Stimulated activated CD8-positive, alpha-beta memory T cell treated with anti-CD3 and anti-CD28 coated beads, Interleukin-4, amount 100 ng/mL, for 48 hours (primary cell): ENCODE measurements at regions not wholly inside any gene's neighbourhood (a gene's known extent, or its start where the extent isn't known, plus 50 kb on each side); places are given as distances from the start of the nearest gene placed in this dataset.
"Not testable (repeated sequence)": the region's sequence is repeated elsewhere in the genome, so short reads cannot be mapped to it uniquely, and the experiment has no call there.

Experiments
- DNase-seq: peaks from one replicate; pipeline ENCODE4 v3.0.0-alpha.2; 2020

- DNase-seq = no peak
These were observed 434.0 kb upstream of the RUNX1 start for GRCh38 chr21:35482933-35483662.

DNA sequence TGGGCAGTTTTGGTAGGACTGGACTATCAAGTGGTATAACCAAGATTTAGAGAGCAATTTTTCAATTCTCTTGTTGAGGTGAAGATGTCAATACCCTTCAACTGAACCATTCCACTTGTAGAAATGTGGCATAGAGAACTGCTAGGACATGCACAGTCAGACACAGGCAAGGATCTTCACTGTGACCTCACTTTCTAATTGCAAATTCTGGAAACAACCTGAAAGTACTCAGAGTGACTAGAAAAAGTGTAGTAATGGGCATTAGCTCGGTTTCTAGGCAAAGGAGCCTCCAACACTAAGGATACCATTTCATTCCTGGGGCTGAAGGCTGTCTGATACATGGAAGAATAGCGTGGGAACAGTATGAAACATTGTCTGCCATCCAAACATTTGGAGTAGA, 433.0 kb upstream of the RUNX1 start:
- no peak for DNase-seq

GRCh38 chr21:35481005-35481404, 431.9 kb upstream of the RUNX1 start:
- no peak for DNase-seq

GRCh38 chr21:35479529-35479928, 430.4 kb upstream of the RUNX1 start:
- DNase-seq = no peak

DNA sequence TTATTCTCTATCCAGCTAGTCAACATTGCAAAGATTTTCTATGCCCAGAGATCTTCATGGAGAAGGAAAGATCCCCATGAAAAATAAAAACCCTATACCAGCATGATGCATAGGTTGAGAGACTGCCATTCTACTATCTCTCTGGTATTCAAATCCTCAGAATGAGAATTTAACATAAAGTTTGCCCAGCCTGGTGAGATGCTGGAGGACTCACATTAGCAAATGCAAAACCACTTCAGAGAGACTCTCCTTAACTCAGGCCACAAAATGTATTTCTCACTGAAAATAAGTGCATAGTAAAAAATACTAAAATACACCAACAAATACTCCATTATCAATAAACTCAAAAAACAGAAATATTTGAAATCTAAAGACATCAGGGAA, 430.0 kb upstream of the RUNX1 start:
- no peak for DNase-seq

- no peak for DNase-seq
These were observed 429.3 kb upstream of the RUNX1 start for GRCh38 chr21:35478161-35479064.

- no peak for DNase-seq
These were observed 428.5 kb upstream of the RUNX1 start for GRCh38 chr21:35477622-35478021.

DNA sequence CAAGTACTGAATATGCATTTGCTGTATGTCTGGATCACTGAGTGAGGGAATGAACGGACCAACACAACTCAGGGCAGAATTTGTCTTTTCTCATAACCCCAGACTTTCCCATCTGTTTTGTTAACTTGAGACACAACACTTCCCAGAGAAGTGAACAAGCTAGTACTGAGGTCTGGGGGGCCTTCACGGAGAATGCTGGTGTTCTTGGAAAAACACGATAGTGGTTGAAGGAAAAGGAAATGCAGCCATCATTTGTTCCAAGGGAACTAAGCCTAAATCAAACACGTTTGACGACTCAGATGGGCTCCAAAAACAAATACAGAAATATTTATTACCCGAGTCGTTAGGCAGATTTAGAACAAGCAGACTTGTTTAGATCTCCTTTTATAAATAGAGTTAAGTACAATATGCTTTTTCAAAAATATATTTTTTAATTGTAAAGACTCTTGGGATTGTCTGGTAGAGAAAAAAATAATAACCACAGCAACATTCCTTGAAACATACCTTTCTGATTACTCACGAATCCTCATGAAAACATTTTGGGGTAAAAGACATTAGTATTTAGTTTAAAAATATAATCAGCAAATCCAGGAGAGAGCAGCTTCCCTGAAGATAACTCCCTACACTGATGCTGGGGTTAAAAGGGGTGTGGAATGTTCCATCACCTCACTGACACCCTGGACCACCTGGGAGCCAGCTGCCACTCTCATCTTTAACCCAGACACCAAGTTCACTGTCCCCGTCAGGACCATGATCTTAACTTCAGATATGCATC, 427.7 kb upstream of the RUNX1 start:
- no peak for DNase-seq

GRCh38 chr21:35475762-35476161, 426.7 kb upstream of the RUNX1 start:
- DNase-seq = no peak

DNA sequence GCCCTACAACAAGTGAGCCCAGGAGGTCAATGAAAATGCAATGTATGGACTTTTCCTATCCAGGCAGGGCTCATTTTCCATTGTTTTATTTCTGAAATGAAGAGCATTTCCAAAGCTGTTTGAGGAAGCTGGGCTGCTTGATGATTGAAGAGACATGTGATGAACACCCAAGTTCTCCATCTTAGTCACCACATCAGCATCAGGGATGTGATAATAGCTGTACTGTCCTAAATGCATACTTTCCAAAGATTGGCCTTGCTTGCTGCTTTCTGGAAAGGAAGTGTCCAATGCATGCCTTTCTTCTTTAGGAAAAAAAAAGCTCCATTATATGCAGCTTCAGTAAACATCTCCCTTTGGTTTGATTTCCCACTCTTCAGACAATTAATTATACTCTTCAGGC, 425.9 kb upstream of the RUNX1 start:
- no peak for DNase-seq

GRCh38 chr21:35473496-35473895, 424.4 kb upstream of the RUNX1 start:
- DNase-seq = no peak

GRCh38 chr21:35470522-35470921, 421.4 kb upstream of the RUNX1 start:
- no peak for DNase-seq

GRCh38 chr21:35469498-35469897, 420.4 kb upstream of the RUNX1 start:
- no peak for DNase-seq

- DNase-seq = no peak
These were observed 419.9 kb upstream of the RUNX1 start for GRCh38 chr21:35468991-35469390.

DNA sequence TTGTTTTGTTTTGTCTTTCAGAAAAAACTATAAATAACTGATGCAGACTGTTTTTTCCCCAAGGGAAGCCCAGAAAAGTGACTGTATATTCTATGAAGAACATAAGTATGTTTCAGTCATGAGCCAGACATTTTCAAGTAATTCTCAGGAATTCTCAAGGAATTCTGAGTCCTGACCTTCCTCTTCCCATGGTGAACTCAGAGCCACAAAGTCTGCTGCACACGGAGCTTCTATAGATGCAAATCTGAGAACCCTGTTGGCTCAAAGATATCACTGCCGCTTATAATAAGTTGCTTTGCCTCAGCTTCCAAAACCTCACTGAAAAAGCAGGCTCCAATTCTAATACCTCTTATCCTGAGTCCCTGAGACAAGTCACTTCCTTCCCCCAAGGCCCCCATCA, 418.5 kb upstream of the RUNX1 start:
- no peak for DNase-seq

GRCh38 chr21:35466681-35467080, 417.6 kb upstream of the RUNX1 start:
- DNase-seq = not testable (repeated sequence)

- DNase-seq = no peak
These were observed 416.6 kb upstream of the RUNX1 start for GRCh38 chr21:35465741-35466140.

- no peak for DNase-seq
These were observed 412.6 kb upstream of the RUNX1 start for GRCh38 chr21:35461700-35462099.

GRCh38 chr21:35460441-35460840, 411.3 kb upstream of the RUNX1 start:
- no peak for DNase-seq

DNA sequence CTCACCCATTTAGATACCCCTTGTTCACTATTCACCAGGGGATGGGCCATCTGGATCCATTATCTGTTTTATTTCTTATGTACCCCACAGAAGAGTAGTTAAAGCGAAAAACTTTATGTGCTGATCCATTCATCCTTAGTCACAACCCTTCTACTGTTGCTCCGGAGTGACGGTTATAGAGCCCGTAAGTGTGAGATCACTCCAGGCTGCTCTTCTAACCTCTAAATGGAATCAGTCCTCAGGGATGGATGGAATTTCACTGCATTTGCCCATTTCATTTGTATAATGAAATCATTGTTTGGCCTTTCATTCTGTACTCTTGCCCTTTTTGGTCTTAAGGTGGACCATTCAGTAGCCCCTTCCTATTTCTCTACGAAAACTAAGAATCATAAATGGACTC, 409.3 kb upstream of the RUNX1 start:
- DNase-seq = no peak

- DNase-seq = no peak
These were observed 408.1 kb upstream of the RUNX1 start for GRCh38 chr21:35457097-35457804.

DNA sequence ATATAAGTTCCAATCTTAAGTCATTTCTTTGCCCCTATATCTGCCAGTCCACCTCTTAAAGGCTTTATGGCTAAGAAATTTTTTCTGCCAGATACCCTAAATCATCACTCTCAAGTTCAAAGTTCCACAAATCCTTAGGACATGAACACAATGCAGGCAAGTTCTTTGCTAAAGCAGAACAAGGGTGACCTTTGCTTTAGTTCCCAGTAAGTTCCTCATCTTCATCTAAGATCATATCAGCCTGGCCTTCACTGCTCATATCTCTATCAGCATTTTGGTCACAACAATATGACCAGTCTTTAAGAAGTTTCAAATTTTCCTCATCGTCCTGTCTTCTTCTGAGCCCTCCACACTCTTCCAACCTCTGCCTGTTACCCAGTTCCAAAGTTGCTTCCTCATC, 402.2 kb upstream of the RUNX1 start:
- DNase-seq = no peak

DNA sequence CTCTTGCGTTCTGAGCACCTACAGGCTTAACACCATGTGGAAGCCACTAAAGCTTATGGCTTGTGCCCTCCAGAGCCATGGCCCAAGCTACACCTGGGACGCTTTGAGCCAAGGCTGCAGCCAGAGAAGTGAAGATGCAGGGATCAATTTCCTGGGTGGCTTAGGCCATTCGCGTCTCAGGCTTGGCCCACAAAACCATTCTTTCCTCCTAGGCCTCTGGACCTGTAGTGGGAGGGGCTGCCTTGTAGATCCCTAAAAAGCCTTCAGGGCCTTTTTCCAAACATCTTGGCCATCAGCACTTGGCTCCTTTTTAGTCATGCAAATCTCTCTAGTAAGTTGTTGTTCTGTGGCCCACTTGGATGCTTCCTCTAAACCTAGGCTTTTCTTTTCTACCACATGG, 401.7 kb upstream of the RUNX1 start:
- no peak for DNase-seq
